Adipose tissue (tissue), 3 donors: ENCODE measurements at regions not wholly inside any gene's neighbourhood (a gene's known extent, or its start where the extent isn't known, plus 50 kb on each side); places are given as distances from the start of the nearest gene placed in this dataset.

Experiments used
- H3K27ac ChIP-seq: one replicate; pipeline ENCODE4 v1.5.1; 2013; ENCODE audit warnings: low read depth, low read length
- WGBS, 3 donors: extraction: QIAGEN DNeasy Blood & Tissue Kit; methylation state at CpG; one replicate each; pipeline ENCODE4 v1.1.7; 2013; 5-methylcytosine and 5-hydroxymethylcytosine counted together
- donor health status: healthy with polysubstance abuse.
- donor health status: Bipolar disorder and iron deficiency.
- donor health status: healthy.

- H3K27ac ChIP-seq: no peak overlapping the region
- 89 to 91% (median 89%) methylated on average over 32 of the region's 32 CpGs for WGBS, 3 donors
Measured at GRCh38 chr2:129710670-129711495, 268.6 kb upstream of the RAB6C start.

- H3K27ac ChIP-seq: no peak overlapping the region
- 75 to 82% (median 79%) methylated on average over 7 of the region's 7 CpGs for WGBS, 3 donors
Measured at GRCh38 chr2:129711816-129712675, 267.4 kb upstream of the RAB6C start.

- H3K27ac ChIP-seq: no peak overlapping the region
- 80 to 85% (median 83%) methylated on average over 7 of the region's 7 CpGs for WGBS, 3 donors
Measured at GRCh38 chr2:129712676-129712985, 266.8 kb upstream of the RAB6C start.

GRCh38 chr2:129713337-129713736 lies 266.1 kb upstream of the RAB6C start:
- WGBS, 3 donors: 87 to 90% (median 87%) methylated on average over 9 of the region's 9 CpGs
- no peak overlapping the region for H3K27ac ChIP-seq

GRCh38 chr2:129716781-129717559 lies 262.5 kb upstream of the RAB6C start:
- WGBS, 3 donors: 75 to 83% (median 79%) methylated on average over 12 of the region's 12 CpGs
- no peak overlapping the region for H3K27ac ChIP-seq

GRCh38 chr2:129717560-129718130 lies 261.8 kb upstream of the RAB6C start:
- no peak overlapping the region for H3K27ac ChIP-seq
- 32 to 44% (median 42%) methylated on average over 11 of the region's 11 CpGs for WGBS, 3 donors

- 58 to 67% (median 64%) methylated on average over 3 of the region's 3 CpGs for WGBS, 3 donors
- no peak overlapping the region for H3K27ac ChIP-seq
Measured at GRCh38 chr2:129719335-129719734, 260.1 kb upstream of the RAB6C start.

- 86 to 96% (median 90%) methylated on average over 6 of the region's 6 CpGs for WGBS, 3 donors
- no peak overlapping the region for H3K27ac ChIP-seq
Measured at GRCh38 chr2:129720360-129720759, 259.1 kb upstream of the RAB6C start.

GRCh38 chr2:129720761-129721160 lies 258.7 kb upstream of the RAB6C start:
- WGBS, 3 donors: 79 to 84% (median 83%) methylated on average over 6 of the region's 6 CpGs
- no peak overlapping the region for H3K27ac ChIP-seq

GRCh38 chr2:129721236-129721635 lies 258.2 kb upstream of the RAB6C start:
- 70 to 90% (median 71%) methylated on average over 3 of the region's 3 CpGs for WGBS, 3 donors
- no peak overlapping the region for H3K27ac ChIP-seq

GRCh38 chr2:129721846-129722245 lies 257.6 kb upstream of the RAB6C start:
- 52 to 78% (median 62%) methylated on average over 13 to 15 of the region's 15 CpGs for WGBS, 3 donors
- H3K27ac ChIP-seq: no peak overlapping the region

GRCh38 chr2:129722306-129723019 lies 257.0 kb upstream of the RAB6C start:
- no peak overlapping the region for H3K27ac ChIP-seq
- 65 to 82% (median 76%) methylated on average over 16 to 20 of the region's 20 CpGs for WGBS, 3 donors

GRCh38 chr2:129723277-129724020 lies 256.0 kb upstream of the RAB6C start:
- H3K27ac ChIP-seq: no peak overlapping the region
- WGBS, 3 donors: 77 to 81% (median 81%) methylated on average over 13 of the region's 13 CpGs

GRCh38 chr2:129724021-129724757 lies 255.3 kb upstream of the RAB6C start:
- WGBS, 3 donors: 89 to 95% (median 90%) methylated on average over 10 of the region's 10 CpGs
- H3K27ac ChIP-seq: no peak overlapping the region

- 15 to 60% (median 51%) methylated on average over 5 of the region's 5 CpGs for WGBS, 3 donors
- H3K27ac ChIP-seq: no peak overlapping the region
Measured at GRCh38 chr2:129726216-129726615, 253.2 kb upstream of the RAB6C start.

GRCh38 chr2:129727286-129727685 lies 252.2 kb upstream of the RAB6C start:
- no peak overlapping the region for H3K27ac ChIP-seq
- WGBS, 3 donors: 88 to 92% (median 92%) methylated on average over 4 of the region's 4 CpGs
